GM21619 (cell line): ENCODE measurements at regions not wholly inside any gene's neighbourhood (a gene's known extent, or its start where the extent isn't known, plus 50 kb on each side); places are given as distances from the start of the nearest gene placed in this dataset.

Source experiments
- ATAC-seq: cut with Tn5 transposase; IDR thresholded peaks from one replicate; pipeline ENCODE4 v1.9.1; 2021; ENCODE audit not compliant: unreplicated experiment

DNA sequence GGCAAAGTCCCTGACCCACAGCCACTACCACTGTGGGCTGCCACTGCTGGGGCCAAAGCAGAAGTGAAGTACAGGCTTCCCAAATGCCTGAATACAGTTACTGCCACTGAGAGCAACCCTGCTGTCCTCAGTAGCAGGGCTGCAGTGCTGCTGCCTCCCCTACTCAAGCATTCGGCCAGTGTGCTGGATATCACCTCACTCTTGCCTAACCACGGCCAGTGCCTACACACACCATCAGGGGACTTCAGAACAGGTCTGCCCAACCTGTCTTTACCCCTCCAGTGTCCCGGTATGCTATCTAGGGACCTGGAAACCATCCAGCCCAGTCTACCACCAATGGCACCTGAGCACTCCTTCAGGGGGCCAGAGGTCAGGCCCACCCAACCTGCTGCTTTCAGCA lies 261.5 kb upstream of the COL8A1 start:
- no peak for ATAC-seq

DNA sequence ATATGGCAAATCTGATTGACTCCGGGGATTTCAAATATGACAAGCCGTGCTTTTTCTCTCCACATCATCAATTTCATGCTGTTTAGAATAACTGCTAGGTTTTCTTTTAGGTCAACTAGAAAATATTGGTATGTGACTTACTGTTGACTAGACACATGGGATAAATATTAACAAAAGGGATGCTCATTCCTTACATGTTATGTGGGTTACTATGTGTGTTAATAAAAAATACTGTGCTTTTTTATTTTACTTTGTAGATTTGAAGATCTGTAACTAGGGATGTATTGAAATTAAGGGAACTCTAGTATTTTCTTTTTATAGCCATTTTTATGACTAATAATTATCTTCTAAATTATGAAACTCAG lies 264.6 kb upstream of the COL8A1 start:
- ATAC-seq: no peak

DNA sequence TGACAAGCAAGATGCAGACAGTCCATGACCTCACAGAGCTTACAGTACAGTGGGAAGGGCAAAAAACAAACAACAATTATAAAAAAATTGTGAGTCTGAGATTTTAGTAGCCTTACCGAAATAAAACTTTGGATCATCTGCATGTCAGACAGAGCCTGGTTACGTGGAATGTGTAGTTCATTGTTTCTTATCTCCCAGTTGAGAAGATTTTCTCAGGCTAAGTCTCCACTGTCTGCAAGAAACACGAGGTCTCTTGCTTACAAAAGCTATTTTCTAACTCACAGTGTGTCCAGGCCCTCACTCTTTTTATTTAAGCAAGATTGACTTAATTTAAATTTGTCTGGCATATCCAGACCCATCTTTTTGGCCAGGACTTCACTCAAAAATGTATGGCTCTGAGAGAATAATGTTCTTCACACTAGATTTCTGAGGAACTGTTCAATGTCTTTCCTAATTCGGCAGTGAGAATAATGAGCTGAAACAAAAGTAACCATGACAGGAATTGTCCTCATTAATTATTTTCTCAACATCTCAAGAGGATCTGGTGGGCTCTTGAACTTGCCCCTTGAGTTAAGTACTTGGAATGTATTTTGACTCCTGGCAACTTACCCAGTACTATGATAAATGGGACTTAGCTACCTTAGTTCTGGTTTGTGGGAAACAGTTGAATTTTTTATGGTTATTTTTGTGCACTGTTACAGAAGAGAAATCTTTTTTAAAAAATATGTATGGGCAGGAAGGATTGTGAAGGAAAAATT lies 265.1 kb upstream of the COL8A1 start:
- no peak for ATAC-seq

DNA sequence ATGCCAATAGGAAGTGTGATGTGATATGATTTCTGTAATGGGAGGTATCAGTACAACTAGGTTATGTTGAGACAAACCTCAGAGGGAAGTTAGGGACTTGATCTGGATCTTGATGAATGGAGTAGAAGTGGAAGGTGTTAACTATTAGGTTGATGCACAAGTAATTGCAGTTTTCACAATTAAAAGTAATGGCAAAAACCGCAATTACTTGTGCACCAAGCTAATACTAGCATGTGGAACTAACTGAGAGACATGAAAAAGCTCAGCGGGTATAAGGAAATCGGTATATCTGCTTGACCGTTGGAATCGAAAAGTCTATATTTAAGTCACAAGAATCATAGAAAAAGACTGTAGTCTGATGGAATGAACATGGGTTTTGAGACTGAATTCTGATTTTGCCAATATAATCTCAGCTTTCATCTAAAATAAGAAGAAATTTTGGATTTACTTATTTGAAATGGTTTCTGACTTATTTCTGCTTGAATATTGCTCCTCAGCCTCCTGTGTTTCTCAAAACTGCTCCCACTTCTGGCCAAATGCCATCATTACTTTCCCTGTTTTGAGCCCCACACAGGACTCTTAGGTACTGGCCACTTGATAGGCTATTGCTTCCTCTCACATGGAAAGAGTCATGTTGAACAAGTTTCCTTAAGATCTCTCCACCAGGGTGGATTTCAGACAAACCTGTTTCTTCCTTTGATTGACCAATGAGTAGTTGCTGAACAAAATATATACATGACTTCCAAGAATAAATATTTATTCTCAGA lies 271.5 kb upstream of the COL8A1 start:
- no peak for ATAC-seq

DNA sequence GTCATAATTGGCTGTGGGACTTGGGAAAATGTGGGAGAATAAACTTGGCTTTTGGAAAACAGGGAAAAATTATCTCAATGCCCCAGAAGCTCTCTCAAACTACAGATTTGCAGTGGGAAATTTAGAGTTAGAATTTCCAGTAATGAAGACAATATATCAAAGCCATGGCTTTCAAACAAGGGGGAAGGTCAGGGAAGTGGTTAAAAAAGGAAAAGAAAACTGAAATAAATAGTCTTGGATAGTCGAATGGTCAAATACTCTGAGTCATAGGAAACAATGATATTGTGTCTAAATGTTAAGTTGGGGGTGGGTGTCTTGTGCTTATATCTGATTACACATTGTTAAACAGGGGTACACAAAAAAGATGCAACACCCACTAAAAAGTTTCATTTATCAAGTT lies 272.4 kb upstream of the COL8A1 start:
- ATAC-seq: no peak

DNA sequence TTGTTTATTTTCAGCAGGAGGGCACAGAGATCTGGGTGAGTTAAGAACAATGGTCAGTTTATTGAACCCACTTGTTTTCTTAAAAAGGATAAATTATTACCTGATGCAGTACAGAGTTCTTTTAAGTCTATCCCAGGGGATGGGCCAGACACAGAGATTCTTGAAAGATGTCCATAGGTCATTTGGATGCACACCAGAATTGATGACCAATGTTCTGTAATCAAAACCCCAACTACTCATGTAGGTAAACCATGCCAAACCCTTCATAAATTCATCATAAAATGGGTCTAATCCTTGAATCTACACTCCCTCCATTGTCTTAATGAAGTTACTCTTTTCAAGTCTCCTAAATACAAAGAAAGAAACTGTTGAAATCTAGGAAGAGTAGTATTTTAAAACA lies 273.0 kb upstream of the COL8A1 start:
- ATAC-seq: no peak

GRCh38 chr3:99357131-99357530 lies 281.3 kb upstream of the COL8A1 start:
- no peak for ATAC-seq

DNA sequence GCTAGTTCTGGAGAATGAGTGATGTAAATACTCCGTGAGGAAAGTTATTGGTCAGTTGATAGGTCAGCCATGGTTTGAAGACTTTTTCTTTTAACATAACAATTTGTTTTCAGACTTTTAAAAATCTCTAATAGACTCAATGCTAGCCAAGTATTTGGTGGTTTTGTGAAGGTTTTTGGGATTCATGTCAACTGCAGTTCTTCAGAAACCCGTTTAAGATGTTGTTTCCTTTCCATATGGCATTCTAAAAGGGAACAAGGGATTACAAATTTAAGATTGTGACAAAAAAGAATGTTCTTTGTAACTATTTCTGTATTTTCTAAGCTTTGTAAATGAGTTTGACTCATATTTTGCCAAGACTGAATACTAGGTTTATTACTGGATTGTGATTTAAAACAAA lies 281.7 kb upstream of the COL8A1 start:
- no peak for ATAC-seq

GRCh38 chr3:99355465-99355864 lies 282.9 kb upstream of the COL8A1 start:
- no peak for ATAC-seq

DNA sequence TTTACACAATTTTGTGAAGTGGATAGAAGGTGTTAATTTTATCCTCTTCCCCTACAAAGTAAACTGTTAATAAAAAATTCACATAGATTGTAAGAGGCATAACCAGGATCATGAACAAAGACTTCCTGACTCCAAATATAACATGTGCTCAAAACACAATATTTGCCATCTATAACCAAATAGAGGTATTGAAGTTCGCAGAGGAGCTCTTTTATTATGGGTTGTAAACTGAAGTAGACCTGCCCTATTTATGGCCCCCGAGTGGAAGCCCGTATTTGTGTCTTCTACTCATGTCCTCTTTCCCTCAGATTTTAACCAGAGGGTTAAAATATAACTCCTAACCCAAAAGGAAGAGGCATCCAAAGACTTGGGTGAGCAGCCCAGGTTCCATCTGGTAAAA lies 285.6 kb upstream of the COL8A1 start:
- no peak for ATAC-seq

DNA sequence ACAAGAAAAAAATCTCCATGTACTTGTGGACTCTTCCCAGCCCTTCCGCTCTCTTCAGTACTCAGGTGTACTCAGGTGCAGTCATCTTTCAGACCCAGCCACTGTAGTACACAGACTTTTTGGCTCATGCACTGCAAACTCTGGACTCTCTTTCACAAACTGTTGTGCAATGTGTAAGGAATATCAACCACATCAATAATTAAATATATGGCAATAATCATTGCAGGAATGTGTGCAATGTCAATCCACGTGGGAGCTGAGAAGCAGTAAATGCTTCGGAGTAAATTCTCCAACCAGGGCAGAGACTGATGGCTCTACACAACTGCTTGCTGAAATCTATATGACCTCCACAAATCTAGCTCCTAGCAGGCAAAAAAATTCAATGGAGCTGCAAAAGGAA lies 287.3 kb upstream of the COL8A1 start:
- no peak for ATAC-seq

- ATAC-seq: no peak
These were observed 289.9 kb upstream of the COL8A1 start for GRCh38 chr3:99348451-99348850.

DNA sequence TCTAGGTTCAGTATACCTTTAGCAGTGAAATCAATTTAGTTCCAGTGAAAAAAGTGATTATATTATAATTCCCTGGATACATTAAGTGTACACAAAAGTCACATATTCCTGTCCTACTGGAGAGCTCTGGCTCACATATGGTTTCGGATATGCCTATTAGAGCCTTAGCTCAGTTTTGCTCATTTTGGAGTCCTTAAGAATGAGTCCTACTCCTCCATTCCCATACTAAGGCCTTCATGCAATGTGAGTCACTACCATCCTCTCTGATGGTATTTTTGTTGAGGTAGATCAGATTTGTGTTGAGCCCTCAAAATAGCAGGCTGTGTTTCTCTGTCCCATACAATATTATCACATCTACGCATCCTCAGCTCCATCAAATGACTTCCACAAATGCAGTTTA lies 294.2 kb upstream of the COL8A1 start:
- no peak for ATAC-seq

- no peak for ATAC-seq
These were observed 296.0 kb upstream of the COL8A1 start for GRCh38 chr3:99342383-99342782.

DNA sequence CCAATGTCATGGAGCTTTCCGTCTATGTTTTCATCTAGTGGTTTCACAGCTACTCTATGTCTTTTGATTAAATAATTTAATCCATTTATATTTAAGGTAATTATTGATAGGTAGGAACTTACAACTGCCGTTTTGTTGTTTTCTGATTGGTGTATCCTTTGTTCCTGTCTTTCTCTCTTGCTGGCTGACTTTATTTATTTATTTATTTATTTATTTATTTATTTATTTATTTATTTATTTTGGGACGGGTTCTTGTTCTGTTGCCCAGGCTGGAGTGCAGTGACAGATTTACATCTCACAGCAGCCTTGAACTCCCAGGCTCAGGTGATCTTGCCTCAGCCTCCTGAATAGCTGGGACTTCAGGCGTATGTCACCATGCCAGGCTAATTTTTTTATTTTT lies 299.2 kb upstream of the COL8A1 start:
- no peak for ATAC-seq

DNA sequence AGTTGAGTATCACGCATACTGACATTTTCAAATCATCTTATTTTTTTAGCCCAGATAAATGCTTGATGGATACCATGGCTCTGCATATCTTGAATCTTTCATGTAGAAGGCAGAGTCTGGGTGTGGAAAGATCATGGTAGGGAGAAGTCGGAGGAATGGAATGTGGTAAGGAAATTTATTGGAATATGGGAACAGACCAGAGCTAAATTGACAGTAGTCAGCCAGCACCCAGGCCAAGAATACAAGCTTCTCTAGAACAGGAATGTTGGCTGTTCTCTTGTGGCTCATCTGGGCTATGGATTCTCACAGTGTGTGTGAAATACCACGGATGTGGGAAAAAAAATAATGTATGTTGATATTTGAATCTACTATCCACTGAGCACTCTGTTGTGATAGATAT lies 305.7 kb upstream of the COL8A1 start:
- ATAC-seq: no peak

- no peak for ATAC-seq
These were observed 306.1 kb upstream of the COL8A1 start for GRCh38 chr3:99332276-99332675.

DNA sequence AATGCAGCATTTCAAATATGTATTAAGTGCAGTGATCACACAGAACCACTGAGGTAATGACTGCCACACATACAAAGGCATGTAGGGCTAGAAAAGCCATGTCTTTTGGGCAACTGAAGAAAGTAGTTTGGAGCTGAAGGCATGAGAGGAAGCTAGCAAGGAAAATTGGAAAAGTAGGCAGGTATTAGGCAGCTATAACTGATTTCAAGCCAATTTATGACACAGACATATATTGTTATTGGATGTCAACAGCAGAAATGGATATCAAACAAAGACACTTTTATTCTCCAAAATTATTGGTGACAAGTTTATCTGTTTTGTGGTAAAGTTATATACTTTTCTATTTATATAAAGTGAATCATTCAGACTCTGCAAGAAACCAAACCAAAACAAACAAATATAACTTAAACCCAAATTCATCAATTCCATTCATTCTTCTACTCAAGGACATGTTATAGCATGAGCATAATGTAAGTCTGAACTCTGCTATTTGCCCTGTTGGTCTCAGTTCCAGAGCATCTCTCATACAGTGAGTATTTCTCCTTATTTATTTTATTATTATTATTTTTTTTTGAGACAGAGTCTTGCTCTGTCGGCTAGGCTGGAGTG lies 307.4 kb upstream of the COL8A1 start:
- ATAC-seq: no peak

DNA sequence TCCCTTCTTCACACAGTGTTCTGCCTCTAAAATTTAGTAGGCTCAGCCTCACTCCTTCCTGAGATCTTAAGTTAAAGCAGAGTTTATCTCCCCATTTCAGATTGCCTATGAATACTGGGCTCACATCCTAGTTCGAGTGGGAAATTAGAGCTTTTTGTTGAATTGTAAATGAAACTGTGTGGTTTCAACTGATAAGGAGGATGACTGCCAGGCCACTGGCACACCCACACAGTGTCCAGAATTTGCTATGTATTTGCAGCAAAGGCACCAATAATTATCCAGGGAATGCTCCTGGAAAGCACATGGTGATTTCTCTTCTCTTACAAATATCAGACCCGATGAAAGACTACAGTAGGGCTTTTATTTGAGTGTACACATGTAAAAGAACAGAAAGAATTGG lies 308.1 kb upstream of the COL8A1 start:
- no peak for ATAC-seq

DNA sequence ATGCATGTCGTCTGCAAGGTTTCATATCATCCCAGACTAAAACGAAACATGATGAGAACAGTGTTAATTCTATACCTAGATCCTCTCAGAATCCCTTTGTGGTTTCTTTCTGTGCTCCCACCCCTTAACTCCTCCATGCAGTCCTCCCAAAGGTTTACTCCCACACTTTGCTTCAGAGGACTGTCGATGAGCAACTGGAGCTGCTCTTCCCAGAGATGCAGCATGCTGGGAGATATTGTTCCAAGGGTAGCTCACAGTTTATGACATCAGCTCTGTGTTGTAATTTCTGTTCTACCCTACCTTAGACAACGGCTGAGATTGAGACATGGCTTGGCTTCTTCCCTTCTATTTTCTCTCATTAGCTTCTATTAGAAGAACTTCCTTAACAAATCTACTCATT lies 313.0 kb upstream of the COL8A1 start:
- no peak for ATAC-seq

GRCh38 chr3:99324636-99325203 lies 313.7 kb upstream of the COL8A1 start:
- ATAC-seq: no peak

GRCh38 chr3:99323940-99324339 lies 314.5 kb upstream of the COL8A1 start:
- ATAC-seq: no peak
